ENCODE measurements at regions not wholly inside any gene's neighbourhood (a gene's known extent, or its start where the extent isn't known, plus 50 kb on each side); places are given as distances from the start of the nearest gene placed in this dataset.

DNA sequence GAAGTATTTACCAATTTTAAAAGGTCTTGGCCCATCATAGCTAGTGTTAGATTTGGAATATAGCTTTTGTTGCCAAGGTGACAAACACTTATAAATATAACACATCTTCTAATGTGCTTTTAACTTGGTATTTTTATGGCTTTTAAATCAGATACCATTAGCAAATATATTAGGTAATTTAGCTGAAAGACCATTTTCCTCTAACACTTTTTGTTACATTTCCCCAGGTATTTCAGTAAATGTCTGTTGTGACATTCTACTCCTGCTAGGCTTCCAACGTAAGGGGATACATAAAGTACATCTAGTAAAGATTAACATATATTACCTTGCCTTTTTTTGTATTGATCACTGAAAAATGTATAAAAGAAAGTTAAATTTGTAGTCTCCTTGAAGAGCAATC is 75.0 kb upstream of the SEM1 start:
- Histone ChIP-seq H3K4me1 (ENCODE audit: low read length) (no peaks in the 10 kb centered on the region), H2AFZ (ENCODE audit: low read length) (no peak overlapping the region), H3K4me2 (ENCODE audit: low read depth, low read length, poor library complexity, severe bottlenecking) (no peak overlapping the region), H3K4me3 (ENCODE audit: low read length) (no peak overlapping the region), H3K9ac (ENCODE audit: low read length) (no peak overlapping the region), H3K79me2 (ENCODE audit: low read length) (no peaks in the 10 kb centered on the region), H3K27me3 (ENCODE audit: low read length) (no peaks in the 10 kb centered on the region), H3K9me3 (ENCODE audit: low read length) (no peaks in the 10 kb centered on the region), H4K20me1 (ENCODE audit: insufficient read depth, low read depth, low read length) (no peaks in the 10 kb centered on the region), H3K9me2 (replicated peaks; ENCODE audit: insufficient read depth, low read length) (no peaks in the 10 kb centered on the region), H3K27ac (ENCODE audit: low read length) (no peak overlapping the region), H3K36me3 (ENCODE audit: insufficient read depth, low read length) (no peaks in the 10 kb centered on the region)
- no peak for DNase-seq

DNA sequence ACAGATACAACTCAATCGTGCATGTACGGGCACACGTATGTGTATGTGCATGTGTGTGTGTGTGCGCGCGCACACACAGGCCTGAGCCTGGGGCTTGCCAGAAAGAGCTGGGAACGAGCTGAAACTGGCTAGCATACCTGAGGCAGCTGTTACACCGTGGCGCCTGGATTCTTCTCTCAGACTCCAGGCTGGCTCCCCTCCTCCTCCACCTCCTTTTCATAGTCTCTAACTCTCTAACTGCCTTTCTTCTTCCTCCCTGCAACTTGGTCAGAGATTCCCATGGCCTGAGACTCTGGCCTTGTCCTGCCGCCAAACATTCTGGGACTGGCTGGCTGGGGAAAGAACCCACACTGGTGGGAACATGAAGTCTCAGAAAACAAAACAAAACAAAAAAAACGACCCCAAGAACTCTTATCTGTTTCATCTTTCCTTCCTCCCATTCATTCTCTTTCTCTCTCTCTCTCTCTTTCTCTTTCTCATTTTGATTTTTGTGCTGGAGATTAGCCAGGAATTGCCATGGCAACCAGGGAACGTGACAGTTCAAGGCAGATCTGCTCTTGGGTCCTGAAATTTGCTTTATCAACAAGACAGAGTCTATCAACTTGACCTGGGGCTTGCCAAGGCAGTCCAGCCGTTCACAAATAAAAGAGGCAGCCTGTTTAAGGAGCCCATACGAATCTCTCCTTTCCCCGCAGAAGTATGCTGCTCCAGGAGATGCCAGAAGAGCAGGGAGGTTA is 76.8 kb upstream of the SEM1 start:
- H3K9me2 ChIP-seq (replicated peaks; ENCODE audit: insufficient read depth, low read length) = no peaks in the 10 kb centered on the region
- no peaks in the 10 kb centered on the region for H3K27me3 ChIP-seq (ENCODE audit: low read length)
- no peak overlapping the region for H3K9ac ChIP-seq (ENCODE audit: low read length)
- no peaks in the 10 kb centered on the region for H3K4me1 ChIP-seq (ENCODE audit: low read length)
- H3K9me3 ChIP-seq (ENCODE audit: low read length) = no peaks in the 10 kb centered on the region
- no peaks in the 10 kb centered on the region for H3K36me3 ChIP-seq (ENCODE audit: insufficient read depth, low read length)
- no peak overlapping the region for H3K27ac ChIP-seq (ENCODE audit: low read length)
- no peaks in the 10 kb centered on the region for H4K20me1 ChIP-seq (ENCODE audit: insufficient read depth, low read depth, low read length)
- H3K4me2 ChIP-seq (ENCODE audit: low read depth, low read length, poor library complexity, severe bottlenecking) = no peak overlapping the region
- no peaks in the 10 kb centered on the region for H3K79me2 ChIP-seq (ENCODE audit: low read length)
- H3K4me3 ChIP-seq (ENCODE audit: low read length) = no peak overlapping the region
- H2AFZ ChIP-seq (ENCODE audit: low read length) = no peak overlapping the region
- no peak for DNase-seq

GRCh38 chr7:96786998-96787395 is 77.4 kb upstream of the SEM1 start:
- Histone ChIP-seq H3K79me2 (ENCODE audit: low read length) (no peaks in the 10 kb centered on the region), H3K9me2 (replicated peaks; ENCODE audit: insufficient read depth, low read length) (no peaks in the 10 kb centered on the region), H3K9ac (ENCODE audit: low read length) (no peak overlapping the region), H3K27ac (ENCODE audit: low read length) (no peak overlapping the region), H4K20me1 (ENCODE audit: insufficient read depth, low read depth, low read length) (no peaks in the 10 kb centered on the region), H3K4me3 (ENCODE audit: low read length) (no peak overlapping the region), H3K4me2 (ENCODE audit: low read depth, low read length, poor library complexity, severe bottlenecking) (no peak overlapping the region), H2AFZ (ENCODE audit: low read length) (no peak overlapping the region), H3K4me1 (ENCODE audit: low read length) (no peaks in the 10 kb centered on the region), H3K27me3 (ENCODE audit: low read length) (no peaks in the 10 kb centered on the region), H3K9me3 (ENCODE audit: low read length) (no peaks in the 10 kb centered on the region), H3K36me3 (ENCODE audit: insufficient read depth, low read length) (no peaks in the 10 kb centered on the region)
- no peak for DNase-seq

GRCh38 chr7:96789914-96790313 is 80.3 kb upstream of the SEM1 start:
- no peaks in the 10 kb centered on the region for H3K79me2 ChIP-seq (ENCODE audit: low read length)
- no peak overlapping the region for H3K4me3 ChIP-seq (ENCODE audit: low read length)
- H2AFZ ChIP-seq (ENCODE audit: low read length) = no peak overlapping the region
- DNase-seq = no peak
- H4K20me1 ChIP-seq (ENCODE audit: insufficient read depth, low read depth, low read length) = no peaks in the 10 kb centered on the region
- no peaks in the 10 kb centered on the region for H3K4me1 ChIP-seq (ENCODE audit: low read length)
- no peak overlapping the region for H3K27ac ChIP-seq (ENCODE audit: low read length)
- no peaks in the 10 kb centered on the region for H3K9me3 ChIP-seq (ENCODE audit: low read length)
- H3K27me3 ChIP-seq (ENCODE audit: low read length) = no peaks in the 10 kb centered on the region
- no peaks in the 10 kb centered on the region for H3K9me2 ChIP-seq (replicated peaks; ENCODE audit: insufficient read depth, low read length)
- no peaks in the 10 kb centered on the region for H3K36me3 ChIP-seq (ENCODE audit: insufficient read depth, low read length)
- H3K4me2 ChIP-seq (ENCODE audit: low read depth, low read length, poor library complexity, severe bottlenecking) = no peak overlapping the region
- no peak overlapping the region for H3K9ac ChIP-seq (ENCODE audit: low read length)

DNA sequence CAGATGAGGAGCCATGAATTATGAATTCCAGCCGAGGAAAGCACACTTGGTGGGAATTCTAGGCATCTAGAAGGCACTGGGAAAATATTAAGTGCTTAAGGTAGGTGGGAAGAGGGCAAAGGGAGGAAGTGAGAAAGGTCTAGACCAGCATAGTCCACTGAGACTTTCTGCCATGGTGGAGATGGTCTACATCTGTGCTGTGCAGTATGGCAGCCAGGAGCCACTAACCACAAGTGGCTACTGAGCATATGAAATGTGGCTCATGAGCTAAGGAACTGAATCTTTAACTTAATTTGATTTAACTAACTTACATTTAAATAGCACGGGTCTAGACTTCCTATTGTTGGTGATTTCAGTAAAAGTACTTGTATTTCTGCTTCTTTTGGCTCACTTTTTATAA is 82.5 kb upstream of the SEM1 start:
- H3K27me3 ChIP-seq (ENCODE audit: low read length) = no peaks in the 10 kb centered on the region
- no peak overlapping the region for H2AFZ ChIP-seq (ENCODE audit: low read length)
- H3K4me2 ChIP-seq (ENCODE audit: low read depth, low read length, poor library complexity, severe bottlenecking) = no peak overlapping the region
- no peaks in the 10 kb centered on the region for H3K9me2 ChIP-seq (replicated peaks; ENCODE audit: insufficient read depth, low read length)
- no peaks in the 10 kb centered on the region for H3K36me3 ChIP-seq (ENCODE audit: insufficient read depth, low read length)
- no peaks in the 10 kb centered on the region for H3K9me3 ChIP-seq (ENCODE audit: low read length)
- no peak overlapping the region for H3K4me3 ChIP-seq (ENCODE audit: low read length)
- H3K4me1 ChIP-seq (ENCODE audit: low read length) = no peaks in the 10 kb centered on the region
- H3K27ac ChIP-seq (ENCODE audit: low read length) = no peak overlapping the region
- no peaks in the 10 kb centered on the region for H4K20me1 ChIP-seq (ENCODE audit: insufficient read depth, low read depth, low read length)
- no peaks in the 10 kb centered on the region for H3K79me2 ChIP-seq (ENCODE audit: low read length)
- no peak overlapping the region for H3K9ac ChIP-seq (ENCODE audit: low read length)
- no peak for DNase-seq

GRCh38 chr7:96794063-96794462 is 84.4 kb upstream of the SEM1 start:
- no peaks in the 10 kb centered on the region for H3K9me3 ChIP-seq (ENCODE audit: low read length)
- no peaks in the 10 kb centered on the region for H4K20me1 ChIP-seq (ENCODE audit: insufficient read depth, low read depth, low read length)
- no peak overlapping the region for H3K27ac ChIP-seq (ENCODE audit: low read length)
- no peak overlapping the region for H2AFZ ChIP-seq (ENCODE audit: low read length)
- H3K79me2 ChIP-seq (ENCODE audit: low read length) = no peaks in the 10 kb centered on the region
- H3K36me3 ChIP-seq (ENCODE audit: insufficient read depth, low read length) = no peaks in the 10 kb centered on the region
- H3K4me2 ChIP-seq (ENCODE audit: low read depth, low read length, poor library complexity, severe bottlenecking) = no peak overlapping the region
- H3K27me3 ChIP-seq (ENCODE audit: low read length) = no peaks in the 10 kb centered on the region
- no peak overlapping the region for H3K9ac ChIP-seq (ENCODE audit: low read length)
- H3K4me1 ChIP-seq (ENCODE audit: low read length) = no peaks in the 10 kb centered on the region
- H3K4me3 ChIP-seq (ENCODE audit: low read length) = no peak overlapping the region
- no peak for DNase-seq
- H3K9me2 ChIP-seq (replicated peaks; ENCODE audit: insufficient read depth, low read length) = no peaks in the 10 kb centered on the region

DNA sequence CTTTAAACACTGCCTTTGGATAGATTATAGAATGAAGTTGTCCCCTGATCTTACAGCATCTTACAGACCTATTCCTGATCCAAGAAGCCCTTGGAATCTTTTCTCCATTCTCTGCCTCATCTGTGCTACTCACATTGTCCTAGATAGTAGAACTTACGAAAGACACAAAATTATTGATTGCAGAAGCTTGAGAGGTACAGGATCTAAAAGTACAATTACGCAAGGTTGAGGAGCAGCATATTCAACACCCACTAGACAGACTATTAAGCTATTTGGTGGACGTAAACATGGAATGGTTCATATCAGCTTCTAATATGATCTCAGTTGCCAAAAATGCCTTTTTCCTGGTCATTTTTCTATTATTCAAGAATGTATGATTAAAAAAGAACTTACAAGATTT is 90.5 kb upstream of the SEM1 start:
- Histone ChIP-seq H3K9ac (ENCODE audit: low read length) (no peak overlapping the region), H2AFZ (ENCODE audit: low read length) (no peak overlapping the region), H3K36me3 (ENCODE audit: insufficient read depth, low read length) (no peaks in the 10 kb centered on the region), H3K4me1 (ENCODE audit: low read length) (no peaks in the 10 kb centered on the region), H3K27me3 (ENCODE audit: low read length) (no peaks in the 10 kb centered on the region; the same call in 1 of the 2 replicates), H4K20me1 (ENCODE audit: insufficient read depth, low read depth, low read length) (no peaks in the 10 kb centered on the region), H3K9me3 (ENCODE audit: low read length) (no peaks in the 10 kb centered on the region), H3K27ac (ENCODE audit: low read length) (no peak overlapping the region), H3K4me3 (ENCODE audit: low read length) (no peak overlapping the region), H3K4me2 (ENCODE audit: low read depth, low read length, poor library complexity, severe bottlenecking) (no peak overlapping the region), H3K79me2 (ENCODE audit: low read length) (no peaks in the 10 kb centered on the region), H3K9me2 (replicated peaks; ENCODE audit: insufficient read depth, low read length) (no peaks in the 10 kb centered on the region)
- DNase-seq = no peak

GRCh38 chr7:96800824-96801223 is 91.2 kb upstream of the SEM1 start:
- DNase-seq = no peak
- Histone ChIP-seq H3K27ac (ENCODE audit: low read length) (no peak overlapping the region), H3K79me2 (ENCODE audit: low read length) (no peaks in the 10 kb centered on the region), H3K9me2 (replicated peaks; ENCODE audit: insufficient read depth, low read length) (no peaks in the 10 kb centered on the region), H3K4me2 (ENCODE audit: low read depth, low read length, poor library complexity, severe bottlenecking) (no peak overlapping the region), H3K4me3 (ENCODE audit: low read length) (no peak overlapping the region), H3K36me3 (ENCODE audit: insufficient read depth, low read length) (no peaks in the 10 kb centered on the region), H3K9me3 (ENCODE audit: low read length) (no peaks in the 10 kb centered on the region), H2AFZ (ENCODE audit: low read length) (no peak overlapping the region), H3K9ac (ENCODE audit: low read length) (no peak overlapping the region), H4K20me1 (ENCODE audit: insufficient read depth, low read depth, low read length) (no peaks in the 10 kb centered on the region), H3K4me1 (ENCODE audit: low read length) (no peaks in the 10 kb centered on the region), H3K27me3 (ENCODE audit: low read length) (no peaks in the 10 kb centered on the region; the same call in 1 of the 2 replicates)
